Choroid plexus epithelial cell (primary cell): ENCODE measurements at regions not wholly inside any gene's neighbourhood (a gene's known extent, or its start where the extent isn't known, plus 50 kb on each side); places are given as distances from the start of the nearest gene placed in this dataset.

Experiments
- DNase-seq: peaks from one replicate; pipeline ENCODE4 v3.0.0-alpha.2; 2010; ENCODE audit warnings: low read depth
- H3K4me3 ChIP-seq: 2 replicates; pipeline ENCODE4 v1.5.1; 2011; ENCODE audit warnings: low read depth, mild to moderate bottlenecking, control low read depth, low read length, moderate library complexity
- CTCF ChIP-seq: conservative IDR thresholded peaks from 2 replicates; pipeline ENCODE4 v1.5.1; 2011; ENCODE audit warnings: low read depth, mild to moderate bottlenecking, control low read depth, inconsistent platforms, low read length, moderate library complexity

- H3K4me3 ChIP-seq = no peak overlapping the region
- DNase-seq = no peak
- TF ChIP-seq CTCF = no peak
Measured at GRCh38 chr13:80559944-80560343, 219.0 kb upstream of the SPRY2 start.

GRCh38 chr13:80558074-80558473, 217.1 kb upstream of the SPRY2 start:
- DNase-seq = no peak
- no peak for TF ChIP-seq CTCF
- no peak overlapping the region for H3K4me3 ChIP-seq

- peak; percentile 53 for DNase-seq
- H3K4me3 ChIP-seq = no peak overlapping the region
- no peak for TF ChIP-seq CTCF
Measured at GRCh38 chr13:80555796-80556678, 215.1 kb upstream of the SPRY2 start.

- no peak for DNase-seq
- no peak overlapping the region for H3K4me3 ChIP-seq
- TF ChIP-seq CTCF = no peak
Measured at GRCh38 chr13:80552851-80553440, 212.0 kb upstream of the SPRY2 start.

GRCh38 chr13:80551650-80552497, 210.9 kb upstream of the SPRY2 start:
- peak; percentile 38 for DNase-seq
- H3K4me3 ChIP-seq = no peak overlapping the region

GRCh38 chr13:80550971-80551441, 210.1 kb upstream of the SPRY2 start:
- H3K4me3 ChIP-seq = no peak overlapping the region
- DNase-seq = no peak
- no peak for TF ChIP-seq CTCF

More at GRCh38 chr13:80551650-80552497, 210.9 kb upstream of the SPRY2 start:
- no peak for TF ChIP-seq CTCF
